ENCODE measurements at regions not wholly inside any gene's neighbourhood (a gene's known extent, or its start where the extent isn't known, plus 50 kb on each side); places are given as distances from the start of the nearest gene placed in this dataset.

- TF ChIP-seq FOXM1 (IDR thresholded peaks at IDR 0.05; ENCODE audit: borderline replicate concordance) (no peak), BHLHE40 (IDR thresholded peaks at IDR 0.05; ENCODE audit: borderline replicate concordance) (no peak), FOXA1 (IDR thresholded peaks at IDR 0.05) (no peak), TARDBP (IDR thresholded peaks at IDR 0.05) (no peak), HDGF (IDR thresholded peaks at IDR 0.05; ENCODE audit: borderline replicate concordance) (no peak), ZNF384 (IDR thresholded peaks at IDR 0.05) (no peak), ELF4 (IDR thresholded peaks at IDR 0.05) (no peak), FOXK2 (IDR thresholded peaks at IDR 0.05) (no peak), NFRKB (IDR thresholded peaks at IDR 0.05) (no peak), CTBP1 (IDR thresholded peaks at IDR 0.05; ENCODE audit: borderline replicate concordance) (no peak), PKNOX1 (IDR thresholded peaks at IDR 0.05) (no peak), LEF1 (IDR thresholded peaks at IDR 0.05; ENCODE audit: borderline replicate concordance) (no peak), SP1 (IDR thresholded peaks at IDR 0.05) (no peak), ARNT (IDR thresholded peaks at IDR 0.05) (no peak), L3MBTL2 (conservative IDR thresholded peaks at IDR 0.05) (no peak), SUZ12 (IDR thresholded peaks at IDR 0.05) (no peak)
- CTCF ChIA-PET = no interaction called here
- no peak for DNase-seq (ENCODE audit: extremely low spot score)
- POLR2A ChIA-PET = no interaction called here
These were observed 157.9 kb downstream of the ZDHHC21 start for GRCh38 chr9:14535161-14535955.

GRCh38 chr9:14533867-14534640 is 159.2 kb downstream of the ZDHHC21 start:
- TF ChIP-seq FOXK2 (IDR thresholded peaks at IDR 0.05) = no peak
- no peak for TF ChIP-seq TARDBP (IDR thresholded peaks at IDR 0.05)
- no peak for TF ChIP-seq PKNOX1 (IDR thresholded peaks at IDR 0.05)
- TF ChIP-seq SP1 (IDR thresholded peaks at IDR 0.05) = no peak
- POLR2A ChIA-PET = no interaction called here
- DNase-seq (ENCODE audit: extremely low spot score) = no peak
- CTCF ChIA-PET = no interaction called here

- DNase-seq (ENCODE audit: extremely low spot score) = no peak
- CTCF ChIA-PET = no interaction called here
- POLR2A ChIA-PET = no interaction called here
- TF ChIP-seq TARDBP (IDR thresholded peaks at IDR 0.05) = no peak
- TF ChIP-seq HDGF (IDR thresholded peaks at IDR 0.05; ENCODE audit: borderline replicate concordance) = no peak
- TF ChIP-seq FOXA1 (IDR thresholded peaks at IDR 0.05) = no peak
- TF ChIP-seq SUZ12 (IDR thresholded peaks at IDR 0.05) = no peak
- TF ChIP-seq CTBP1 (IDR thresholded peaks at IDR 0.05; ENCODE audit: borderline replicate concordance) = no peak
- TF ChIP-seq FOXM1 (IDR thresholded peaks at IDR 0.05; ENCODE audit: borderline replicate concordance) = no peak
- TF ChIP-seq LEF1 (IDR thresholded peaks at IDR 0.05; ENCODE audit: borderline replicate concordance) = no peak
- TF ChIP-seq ARNT (IDR thresholded peaks at IDR 0.05) = no peak
- no peak for TF ChIP-seq PKNOX1 (IDR thresholded peaks at IDR 0.05)
- no peak for TF ChIP-seq BHLHE40 (IDR thresholded peaks at IDR 0.05; ENCODE audit: borderline replicate concordance)
- TF ChIP-seq ELF4 (IDR thresholded peaks at IDR 0.05) = no peak
- TF ChIP-seq L3MBTL2 (conservative IDR thresholded peaks at IDR 0.05) = no peak
- no peak for TF ChIP-seq FOXK2 (IDR thresholded peaks at IDR 0.05)
- TF ChIP-seq SP1 (IDR thresholded peaks at IDR 0.05) = no peak
- TF ChIP-seq ZNF384 (IDR thresholded peaks at IDR 0.05) = no peak
- no peak for TF ChIP-seq NFRKB (IDR thresholded peaks at IDR 0.05)
These were observed 160.6 kb downstream of the ZDHHC21 start for GRCh38 chr9:14532456-14533115.

DNA sequence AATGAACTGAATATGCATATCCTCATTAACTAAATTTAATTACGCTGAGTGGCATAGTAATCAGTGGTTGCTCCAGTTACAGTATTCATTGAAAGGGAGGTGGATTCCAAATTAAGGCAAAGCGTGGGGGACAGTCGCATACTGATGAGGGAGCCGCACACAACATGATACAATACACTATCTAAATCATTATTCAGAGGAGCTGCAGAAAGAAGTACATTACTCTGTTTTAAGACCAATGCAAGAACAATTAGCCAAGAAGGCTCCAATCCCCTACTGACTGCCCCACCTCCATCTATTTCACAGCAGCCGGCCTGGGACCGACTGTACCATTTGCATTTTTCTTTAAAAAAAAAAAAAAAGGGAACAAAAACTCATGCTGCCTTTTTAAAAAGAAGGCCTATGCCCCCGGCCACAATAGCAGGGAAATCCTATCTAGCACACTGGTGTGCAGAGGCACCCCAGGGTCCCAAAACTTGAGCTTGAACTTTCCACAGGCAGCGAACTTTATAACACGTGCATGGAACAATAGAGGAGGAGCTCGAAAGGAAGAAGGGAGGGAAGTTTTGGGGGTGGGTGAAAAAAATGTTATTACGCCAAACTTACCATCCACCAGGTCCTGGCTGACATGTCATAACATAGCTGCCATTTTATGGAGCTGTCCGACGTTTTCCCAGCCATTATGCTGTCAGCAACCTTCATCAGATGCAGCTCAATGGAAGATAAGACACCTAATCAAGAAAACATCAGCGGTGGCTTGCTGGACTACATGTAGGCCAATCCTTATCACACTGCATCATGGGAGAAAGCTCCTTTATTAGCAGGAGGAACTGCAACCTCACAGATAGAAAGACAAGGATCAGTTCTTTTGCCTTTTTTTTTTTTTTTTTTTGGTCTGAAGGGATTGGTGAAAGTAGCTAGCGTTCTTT is 161.6 kb downstream of the ZDHHC21 start:
- POLR2A ChIA-PET = no interaction called here
- CTCF ChIA-PET = interaction anchor here (0.6 kb wide), 1 partner anchor 52 kb away, joined by 3 read pairs; no protein-coding TSS in a partner anchor

More for the DNA sequence above, 161.6 kb downstream of the ZDHHC21 start:
- TF ChIP-seq NFRKB (IDR thresholded peaks at IDR 0.05) (no peak), PKNOX1 (IDR thresholded peaks at IDR 0.05) (no peak), HDGF (IDR thresholded peaks at IDR 0.05; ENCODE audit: borderline replicate concordance) (no peak), TARDBP (IDR thresholded peaks at IDR 0.05) (no peak), FOXM1 (IDR thresholded peaks at IDR 0.05; ENCODE audit: borderline replicate concordance) (no peak), CTBP1 (IDR thresholded peaks at IDR 0.05; ENCODE audit: borderline replicate concordance) (no peak), FOXA1 (IDR thresholded peaks at IDR 0.05) (no peak), ELF4 (IDR thresholded peaks at IDR 0.05) (no peak), L3MBTL2 (conservative IDR thresholded peaks at IDR 0.05) (no peak), LEF1 (IDR thresholded peaks at IDR 0.05; ENCODE audit: borderline replicate concordance) (no peak), SUZ12 (IDR thresholded peaks at IDR 0.05) (no peak), ZNF384 (IDR thresholded peaks at IDR 0.05) (no peak), ARNT (IDR thresholded peaks at IDR 0.05) (no peak)
- DNase-seq (ENCODE audit: extremely low spot score) = no peak

All from HEK293T (cell line).